ENCODE measurements at regions not wholly inside any gene's neighbourhood (a gene's known extent, or its start where the extent isn't known, plus 50 kb on each side); places are given as distances from the start of the nearest gene placed in this dataset.
"Not testable (repeated sequence)": the region's sequence is repeated elsewhere in the genome, so short reads cannot be mapped to it uniquely, and the experiment has no call there.

DNA sequence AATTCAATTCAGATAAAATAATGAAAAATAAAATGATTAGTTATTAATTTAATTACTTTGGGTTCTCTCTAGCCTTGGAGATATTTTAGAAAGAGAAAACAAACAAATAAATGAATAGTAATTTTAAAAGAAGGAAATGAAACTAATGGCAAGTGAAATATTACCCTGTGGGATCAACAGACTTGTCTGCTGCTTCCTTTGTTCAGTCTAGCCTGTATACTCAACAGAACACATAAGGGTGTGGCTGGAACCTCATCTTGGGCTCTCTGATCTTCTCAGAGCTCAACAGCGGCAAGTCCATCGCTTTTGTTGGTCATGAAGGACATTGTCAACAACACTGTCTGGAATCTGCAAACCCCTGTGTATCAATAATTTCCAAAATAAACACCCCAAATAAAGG, 904.9 kb downstream of the IPMK start:
- no peaks in the 10 kb centered on the region for H3K36me3 Mint-ChIP-seq
- peaks cover 0 to under 1% of the 10 kb centered on the region in 2 donors for H3K9me3 Mint-ChIP-seq
- ATAC-seq = no peak
- no peak overlapping the region for H3K27ac Mint-ChIP-seq
- DNase-seq (ENCODE audit: low spot score in 2 of 2) = no peak

DNA sequence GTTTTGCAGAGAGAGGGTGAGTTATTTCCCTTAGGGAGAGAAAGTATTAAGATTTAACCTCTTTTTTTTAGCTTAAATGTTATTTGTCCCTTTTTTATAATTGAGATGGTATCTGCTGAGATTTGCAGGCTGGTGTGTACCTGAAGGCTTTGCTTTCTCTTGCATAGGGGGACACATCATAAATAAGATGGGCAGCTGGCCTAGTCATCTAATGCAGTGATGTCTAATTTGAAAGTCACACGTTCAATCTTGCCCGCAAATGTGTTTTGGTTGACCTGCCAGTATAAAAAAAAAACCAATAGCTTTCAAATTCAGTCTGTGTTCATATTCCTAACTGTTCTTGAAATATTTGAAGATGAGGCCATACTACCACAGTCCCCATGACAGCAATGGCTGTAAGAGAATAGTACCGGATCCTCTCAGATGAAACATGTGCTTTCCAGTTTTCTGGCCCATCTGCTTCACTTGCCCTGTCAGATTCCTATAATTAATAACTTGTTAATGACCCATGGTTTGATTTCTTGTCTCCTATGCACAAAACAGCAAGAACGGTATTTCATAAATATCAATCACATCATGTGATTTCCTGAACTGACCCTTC, 914.2 kb downstream of the IPMK start:
- ATAC-seq (no peak), DNase-seq (ENCODE audit: low spot score in 2 of 2) (no peak)
- Mint-ChIP-seq H3K36me3 (no peaks in the 10 kb centered on the region), H3K27ac (no peak overlapping the region), H3K9me3 (peaks cover 4 to 14% of the 10 kb centered on the region in 2 donors)

DNA sequence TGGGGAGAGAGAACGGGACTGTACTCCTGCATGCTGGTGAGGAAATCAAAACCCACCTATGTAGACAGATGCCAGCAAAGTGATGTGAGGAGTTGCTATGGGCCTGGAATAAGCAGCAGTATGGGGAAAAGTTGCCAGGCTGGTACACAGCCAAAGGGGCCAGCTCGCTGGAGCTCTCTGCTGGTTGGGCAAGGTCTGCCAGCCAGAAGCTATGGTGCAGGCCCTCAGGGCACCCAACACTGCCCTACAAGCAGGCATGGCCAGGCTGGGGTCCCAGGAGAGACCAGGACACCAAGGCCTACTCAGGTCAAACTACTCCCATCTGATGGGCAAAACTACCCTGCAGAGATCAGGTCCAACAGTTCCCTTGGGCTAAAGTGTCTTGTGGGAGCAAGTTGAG, 916.6 kb downstream of the IPMK start:
- H3K27ac Mint-ChIP-seq = no peak overlapping the region

DNA sequence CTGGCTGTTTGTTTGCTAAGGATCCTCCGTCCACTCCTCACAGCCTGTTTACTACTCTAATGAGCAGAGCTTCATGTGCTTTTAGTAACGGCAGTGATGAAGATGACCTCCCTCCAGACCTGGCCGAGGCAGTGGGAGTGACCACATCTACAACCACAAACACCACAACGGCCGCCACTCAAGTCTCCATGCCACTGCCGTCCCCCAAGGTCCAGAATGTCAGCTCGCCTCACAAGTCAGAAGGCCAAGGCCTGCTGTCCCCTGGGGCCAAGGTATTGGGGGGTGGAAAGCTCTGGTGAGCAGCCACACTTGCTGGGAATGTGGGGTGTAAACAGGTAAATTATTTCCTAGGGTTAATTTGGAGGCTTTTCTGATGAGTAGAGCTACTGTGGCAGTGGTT, 926.4 kb downstream of the IPMK start:
- no peak for DNase-seq (ENCODE audit: low spot score in 2 of 2)
- Mint-ChIP-seq H3K27ac (no peak overlapping the region), H3K9me3 (peaks cover 13 to 14% of the 10 kb centered on the region in 2 donors), H3K36me3 (peaks cover 5 to 12% of the 10 kb centered on the region in 2 donors)
- ATAC-seq = no peak

More for the DNA sequence above, 916.6 kb downstream of the IPMK start:
- H3K9me3 Mint-ChIP-seq = peaks cover 8 to 14% of the 10 kb centered on the region in 2 donors
- DNase-seq (ENCODE audit: low spot score in 2 of 2) = no peak
- ATAC-seq = no peak
- H3K36me3 Mint-ChIP-seq = no peaks in the 10 kb centered on the region

DNA sequence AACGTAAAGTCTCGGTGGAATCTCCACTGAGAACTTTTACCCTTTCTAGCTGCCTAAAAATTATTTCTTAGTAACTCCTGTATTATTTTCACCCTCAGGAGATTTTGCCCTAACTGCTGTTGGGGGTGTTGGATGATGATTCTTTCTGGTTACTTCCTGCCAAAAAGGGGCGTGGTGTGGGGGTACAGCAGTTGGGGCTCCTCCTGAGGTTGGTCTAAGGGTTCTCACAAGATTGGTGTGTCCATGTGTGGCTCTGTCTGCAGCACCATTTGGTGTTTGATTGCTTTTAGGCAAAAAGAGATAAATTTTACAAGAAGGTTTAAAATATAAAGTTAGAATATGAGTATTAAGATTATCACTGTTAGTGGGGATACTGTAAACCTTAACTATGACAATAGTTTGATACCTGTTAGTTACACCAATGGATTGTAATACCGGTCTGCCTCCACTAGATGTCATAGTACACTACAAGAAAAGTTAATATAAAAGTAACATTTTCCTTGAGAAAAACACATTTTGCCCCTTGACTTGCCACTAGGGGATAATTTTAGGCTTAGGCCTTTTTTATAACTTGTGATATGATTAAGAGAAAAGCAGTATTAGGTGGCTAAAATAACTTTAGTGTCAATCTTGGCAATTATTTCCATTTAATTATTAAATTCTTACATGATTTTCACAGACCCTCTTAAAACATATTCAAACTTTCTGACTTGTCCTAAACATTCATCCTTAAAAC, 928.7 kb downstream of the IPMK start:
- no peak overlapping the region for H3K27ac Mint-ChIP-seq
- DNase-seq (ENCODE audit: low spot score in 2 of 2) (peak in 1 of 2 donors; percentile 11), ATAC-seq (no peak)
- peaks cover 5 to 7% of the 10 kb centered on the region in 2 donors for H3K36me3 Mint-ChIP-seq
- peaks cover 6 to 8% of the 10 kb centered on the region in 2 donors for H3K9me3 Mint-ChIP-seq

DNA sequence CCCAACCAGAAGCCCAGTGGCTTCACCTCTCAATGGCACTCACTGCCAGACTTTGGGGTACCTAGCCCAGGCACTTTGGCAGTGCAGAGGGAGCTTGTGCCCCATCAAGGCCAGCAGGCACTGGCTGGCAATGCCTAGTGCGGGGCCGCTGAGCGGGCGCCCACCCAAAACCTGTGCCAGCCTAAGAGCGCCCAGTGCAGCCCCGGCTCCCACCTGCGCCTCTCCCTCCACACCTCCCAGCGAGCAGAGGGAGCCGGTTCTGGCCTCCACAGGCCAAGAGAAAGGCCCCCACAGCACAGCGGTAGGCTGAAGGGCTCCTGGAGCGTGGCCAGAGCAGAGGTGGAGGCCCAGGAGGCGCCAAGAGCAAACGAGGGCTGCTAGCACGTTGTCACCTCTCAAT, 930.8 kb downstream of the IPMK start:
- Mint-ChIP-seq H3K36me3 (no peaks in the 10 kb centered on the region), H3K27ac (no peak overlapping the region), H3K9me3 (peaks cover 0 to 6% of the 10 kb centered on the region in 2 donors)
- DNase-seq (ENCODE audit: low spot score in 2 of 2) (no peak), ATAC-seq (no peak)

DNA sequence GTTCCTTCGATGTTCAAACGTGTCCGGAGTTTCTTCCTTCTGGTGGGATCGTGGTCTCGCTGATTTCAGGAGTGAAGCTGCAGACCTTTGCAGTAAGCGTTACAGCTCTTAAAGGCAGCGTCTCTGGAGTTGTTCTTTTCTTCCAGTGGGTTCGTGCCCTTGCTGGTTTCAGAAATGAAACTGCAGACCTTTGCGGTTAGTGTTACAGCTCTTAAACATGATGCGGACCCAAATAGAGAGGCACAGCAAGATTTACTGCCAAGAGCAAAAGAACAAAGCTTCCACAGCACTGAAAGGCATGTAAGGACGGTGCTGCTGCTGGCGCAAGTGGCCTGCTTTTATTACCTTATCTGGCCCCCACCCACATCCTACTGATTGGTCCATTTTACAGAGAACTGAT, 931.4 kb downstream of the IPMK start:
- Mint-ChIP-seq H3K27ac (no peak overlapping the region), H3K9me3 (peaks cover 0 to 6% of the 10 kb centered on the region in 2 donors), H3K36me3 (no peaks in the 10 kb centered on the region)
- ATAC-seq (no peak), DNase-seq (ENCODE audit: low spot score in 2 of 2) (no peak)

DNA sequence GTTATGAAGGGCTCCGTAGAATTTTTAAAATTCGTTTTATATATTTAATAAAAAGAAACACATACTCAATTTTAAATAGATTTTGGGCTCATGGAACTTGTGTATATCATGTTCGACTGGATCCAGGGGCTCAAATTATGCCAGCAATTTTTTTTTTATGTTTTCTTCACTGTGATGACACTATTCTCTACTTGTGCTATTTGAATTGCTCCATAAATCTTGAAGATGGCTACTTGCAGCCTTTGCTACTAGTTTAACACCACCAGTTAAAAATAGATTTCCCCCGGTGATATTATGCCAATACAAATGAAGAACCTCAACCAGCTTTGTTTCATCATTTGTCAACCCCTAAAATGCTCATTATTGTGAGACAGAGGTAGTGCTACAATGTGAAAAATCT, 933.2 kb downstream of the IPMK start:
- Mint-ChIP-seq H3K9me3 (peaks cover 0 to 6% of the 10 kb centered on the region in 2 donors), H3K36me3 (no peaks in the 10 kb centered on the region), H3K27ac (no peak overlapping the region)
- ATAC-seq = no peak
- DNase-seq (ENCODE audit: low spot score in 2 of 2) = no peak

DNA sequence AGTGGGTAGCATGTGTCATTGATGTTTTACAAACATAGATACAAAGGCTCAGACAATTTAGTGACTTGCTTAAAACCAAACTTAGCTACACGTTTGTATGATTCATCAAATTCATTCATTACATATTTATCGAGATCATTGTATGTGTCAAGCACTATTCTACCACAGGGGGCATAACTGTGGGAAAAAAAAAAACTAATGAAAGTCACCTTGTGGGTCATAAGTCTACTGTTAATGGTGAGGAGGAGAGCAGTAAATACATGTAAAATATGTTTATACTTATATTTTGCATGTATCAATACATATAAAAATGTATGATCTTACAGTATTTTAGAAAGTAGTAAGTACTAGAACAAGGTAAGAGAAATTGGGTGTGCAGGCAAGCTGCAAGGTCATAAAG, 933.8 kb downstream of the IPMK start:
- ATAC-seq (no peak), DNase-seq (ENCODE audit: low spot score in 2 of 2) (no peak)
- H3K36me3 Mint-ChIP-seq = no peaks in the 10 kb centered on the region
- H3K27ac Mint-ChIP-seq = no peak overlapping the region
- peaks cover 0 to 6% of the 10 kb centered on the region in 2 donors for H3K9me3 Mint-ChIP-seq

DNA sequence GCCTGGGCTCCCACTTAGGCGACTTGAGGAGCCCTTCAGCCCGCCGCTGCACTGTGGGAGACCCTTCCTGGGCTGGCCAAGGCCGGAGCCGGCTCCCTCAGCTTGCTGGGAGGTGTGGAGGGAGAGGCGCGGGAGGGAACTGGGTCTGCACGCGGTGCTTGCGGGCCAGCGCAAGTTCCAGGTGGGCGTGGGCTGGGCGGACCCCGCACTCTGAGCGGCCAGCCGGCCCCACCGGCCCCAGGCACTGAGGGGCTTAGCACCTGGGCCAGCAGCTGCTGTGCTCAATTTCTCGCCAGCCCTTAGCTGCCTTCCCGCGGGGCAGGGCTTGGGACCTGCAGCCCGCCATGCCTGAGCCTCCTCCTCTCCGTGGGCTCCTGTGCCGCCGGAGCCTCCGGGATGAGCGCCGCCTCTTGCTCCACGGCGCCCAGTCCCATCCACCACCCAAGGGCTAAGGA, 946.3 kb downstream of the IPMK start:
- not testable (repeated sequence) for H3K9me3 Mint-ChIP-seq; ATAC-seq; H3K27ac Mint-ChIP-seq; DNase-seq (ENCODE audit: low spot score in 2 of 2); H3K36me3 Mint-ChIP-seq

DNA sequence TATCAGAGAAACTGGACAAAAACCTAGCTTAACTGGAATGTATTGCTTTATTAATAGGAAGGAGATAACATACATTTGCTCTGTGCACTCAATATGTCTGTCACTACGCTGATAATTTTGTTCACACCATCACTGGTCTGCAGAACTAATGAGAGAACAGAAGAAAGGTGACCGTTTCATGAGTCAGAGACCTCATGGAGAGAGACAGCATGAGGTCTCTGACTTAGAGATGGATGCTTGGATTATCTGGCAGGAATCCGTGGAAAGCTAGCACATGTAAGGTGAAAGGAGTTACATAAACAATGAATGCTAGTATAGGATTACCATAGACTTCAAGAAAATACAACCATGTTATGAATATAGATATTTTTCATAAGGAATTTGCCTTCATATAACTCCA, 947.3 kb downstream of the IPMK start:
- Mint-ChIP-seq H3K9me3 (peaks cover 4 to 7% of the 10 kb centered on the region in 2 donors), H3K27ac (no peak overlapping the region), H3K36me3 (no peaks in the 10 kb centered on the region)
- ATAC-seq (no peak), DNase-seq (ENCODE audit: low spot score in 2 of 2) (no peak)

DNA sequence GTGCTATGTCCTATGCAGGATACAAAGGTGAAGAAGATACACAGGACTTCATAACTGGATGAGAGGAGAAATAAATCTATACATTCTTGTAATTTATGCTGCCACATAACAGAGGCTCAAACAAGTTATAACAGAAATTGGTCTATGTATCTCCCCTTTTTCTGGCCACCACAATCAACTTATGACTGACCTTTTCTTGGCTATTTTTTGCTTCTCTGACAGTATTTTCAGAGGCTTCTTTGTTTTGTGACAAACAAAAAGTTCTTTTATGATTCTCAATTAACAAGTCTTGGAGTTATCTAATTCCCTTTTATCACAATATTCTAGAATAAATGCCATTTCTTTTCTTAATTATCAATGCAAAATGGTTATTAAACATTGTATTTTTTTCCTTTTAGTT, 953.0 kb upstream of the ZWINT start:
- H3K36me3 Mint-ChIP-seq = no peaks in the 10 kb centered on the region
- ATAC-seq (no peak), DNase-seq (ENCODE audit: low spot score in 2 of 2) (no peak)
- H3K27ac Mint-ChIP-seq = no peak overlapping the region
- no peaks in the 10 kb centered on the region for H3K9me3 Mint-ChIP-seq

DNA sequence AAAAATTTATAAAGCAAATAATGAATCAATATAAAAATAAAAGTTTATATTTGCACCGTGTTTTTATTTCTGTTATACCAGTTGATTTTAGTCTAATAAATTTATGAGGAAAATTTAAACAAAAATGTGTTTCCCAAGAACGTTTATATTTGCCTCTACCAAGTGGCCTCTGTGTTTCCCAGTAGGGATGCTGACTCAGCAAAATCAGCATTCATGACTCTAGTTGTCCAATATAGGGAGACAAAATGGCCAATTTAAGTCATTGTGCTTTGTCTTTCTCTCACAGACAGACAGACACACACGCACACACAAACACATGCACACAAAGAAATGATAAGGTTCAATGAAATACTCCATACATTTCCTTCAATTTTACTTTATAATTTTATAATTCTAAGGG, 942.5 kb upstream of the ZWINT start:
- Mint-ChIP-seq H3K27ac (no peak overlapping the region), H3K36me3 (no peaks in the 10 kb centered on the region), H3K9me3 (peaks cover 3 to 4% of the 10 kb centered on the region in 2 donors)
- no peak for ATAC-seq
- no peak for DNase-seq (ENCODE audit: low spot score in 2 of 2)

DNA sequence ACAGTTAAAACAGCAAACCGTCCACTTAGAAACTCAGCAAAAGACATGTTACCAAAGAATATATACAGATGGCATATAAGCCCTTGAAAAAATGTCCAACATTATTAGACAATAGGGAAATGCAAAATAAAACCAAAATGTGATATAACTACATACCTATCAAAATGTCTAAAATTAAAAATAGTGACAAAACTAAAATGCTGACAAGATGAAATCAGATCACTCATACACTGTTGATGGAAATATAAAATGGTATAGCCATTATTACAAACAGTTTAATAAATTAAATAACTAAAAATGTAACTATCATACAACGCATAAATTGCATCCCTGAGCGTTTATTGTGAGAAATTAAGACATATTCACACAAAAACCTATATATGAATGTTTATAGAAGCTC, 939.7 kb upstream of the ZWINT start:
- Mint-ChIP-seq H3K9me3 (peaks cover 3 to 4% of the 10 kb centered on the region in 2 donors), H3K36me3 (no peaks in the 10 kb centered on the region), H3K27ac (no peak overlapping the region)
- ATAC-seq (no peak), DNase-seq (ENCODE audit: low spot score in 2 of 2) (no peak)

DNA sequence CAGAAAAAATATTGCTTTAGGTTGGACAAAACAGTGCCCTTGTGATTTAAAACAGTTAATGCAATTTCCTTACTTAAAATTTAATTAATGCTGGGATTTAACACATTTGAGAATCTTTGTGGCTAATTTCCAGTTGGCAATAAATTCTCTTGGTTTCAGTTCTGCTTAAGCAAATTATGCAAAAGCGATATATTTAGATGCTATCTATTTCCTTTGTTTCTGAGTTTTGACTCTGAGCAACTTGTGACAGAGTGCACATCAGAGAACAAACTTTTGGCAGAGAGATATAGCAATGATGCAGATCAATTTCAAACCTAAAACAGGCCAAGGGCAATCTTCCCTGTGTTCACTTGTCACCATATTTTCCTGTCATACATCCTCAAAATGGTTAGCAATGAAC, 933.6 kb upstream of the ZWINT start:
- Mint-ChIP-seq H3K36me3 (no peaks in the 10 kb centered on the region), H3K9me3 (peaks cover 0 to 4% of the 10 kb centered on the region in 2 donors), H3K27ac (no peak overlapping the region)
- DNase-seq (ENCODE audit: low spot score in 2 of 2) = no peak
- ATAC-seq = no peak

DNA sequence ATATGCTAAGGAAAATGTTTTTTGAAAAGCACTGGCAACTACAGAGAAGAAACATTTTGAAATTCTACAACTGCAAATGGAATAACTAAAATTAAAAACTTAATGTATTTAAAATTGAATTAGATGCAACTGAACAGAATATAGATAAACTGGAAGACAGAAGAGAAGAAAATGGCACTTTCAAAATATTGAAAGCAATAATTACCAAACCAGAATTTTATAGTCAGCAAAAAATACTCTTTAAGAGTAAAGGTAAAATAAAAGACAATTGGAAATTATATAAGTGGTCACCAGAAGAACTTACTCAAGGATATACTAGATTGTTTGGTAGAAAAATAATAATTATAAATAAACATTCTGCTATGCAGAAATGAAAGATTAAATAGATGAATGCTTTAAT, 927.7 kb upstream of the ZWINT start:
- peaks cover 4 to 9% of the 10 kb centered on the region in 2 donors for H3K9me3 Mint-ChIP-seq
- H3K36me3 Mint-ChIP-seq = no peaks in the 10 kb centered on the region
- ATAC-seq = no peak
- DNase-seq (ENCODE audit: low spot score in 2 of 2) = no peak
- no peak overlapping the region for H3K27ac Mint-ChIP-seq

DNA sequence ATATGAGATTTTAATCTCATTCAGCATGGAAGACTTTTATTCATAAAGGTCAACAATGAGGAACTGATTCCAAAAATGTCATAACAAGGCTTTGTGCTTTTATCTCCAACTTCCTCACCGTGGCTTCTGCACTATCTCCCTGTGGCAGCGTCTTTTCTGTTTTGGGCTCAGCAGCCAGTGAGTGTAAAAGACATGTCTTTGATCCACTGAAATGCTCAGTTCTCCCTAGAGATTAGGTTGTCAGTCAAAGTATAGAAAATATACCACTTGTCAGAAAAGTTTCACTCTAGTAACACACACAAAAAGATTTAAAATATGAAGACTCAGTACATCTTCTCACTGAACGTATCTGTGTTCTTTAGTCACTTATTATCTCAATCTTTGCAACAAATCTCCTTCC, 901.8 kb upstream of the ZWINT start:
- H3K27ac Mint-ChIP-seq = no peak overlapping the region
- DNase-seq (ENCODE audit: low spot score in 2 of 2) (no peak), ATAC-seq (no peak)
- no peaks in the 10 kb centered on the region for H3K36me3 Mint-ChIP-seq
- H3K9me3 Mint-ChIP-seq = peaks cover 16 to 19% of the 10 kb centered on the region in 2 donors

DNA sequence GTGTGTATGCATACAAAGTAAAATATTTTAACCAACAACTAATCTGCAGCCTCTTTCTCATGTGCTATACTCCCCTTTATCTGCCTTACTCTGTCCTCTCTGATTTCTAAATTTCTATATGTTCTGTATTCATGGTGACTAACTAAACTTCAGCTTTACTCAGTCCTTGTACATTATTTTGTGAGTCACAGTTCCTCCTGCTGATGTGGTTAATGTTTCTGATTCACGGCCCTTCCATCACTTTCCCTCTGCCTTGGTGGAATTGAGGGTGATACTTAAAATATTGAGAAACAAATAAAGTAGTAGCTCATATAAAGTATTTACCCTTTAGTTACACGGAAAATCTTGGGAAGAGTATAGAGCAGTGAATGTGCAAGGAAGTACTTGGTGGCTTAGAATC, 899.1 kb upstream of the ZWINT start:
- H3K36me3 Mint-ChIP-seq = no peaks in the 10 kb centered on the region
- peaks cover 21 to 32% of the 10 kb centered on the region in 2 donors for H3K9me3 Mint-ChIP-seq
- no peak for DNase-seq (ENCODE audit: low spot score in 2 of 2)
- H3K27ac Mint-ChIP-seq = no peak overlapping the region
- no peak for ATAC-seq
